ENCODE measurements at regions not wholly inside any gene's neighbourhood (a gene's known extent, or its start where the extent isn't known, plus 50 kb on each side); places are given as distances from the start of the nearest gene placed in this dataset.

- H3K36me3 ChIP-seq (replicated peaks in 1 of 2; ENCODE audit: control insufficient read depth in 1 of 2, insufficient read depth in 2 of 2, low read length in 2 of 2) = no peaks in the 10 kb centered on the region
- ATAC-seq (no peak), FAIRE-seq (no peak), DNase-seq (ENCODE audit: low spot score) (no peak)
- BruUV-seq (replicated peaks) = no TSS peak
- no peaks in the 10 kb centered on the region for H4K20me1 ChIP-seq (ENCODE audit: insufficient read depth, low read length)
- no peaks in the 10 kb centered on the region for H3K27me3 ChIP-seq (ENCODE audit: control insufficient read depth in 1 of 2, insufficient read depth in 2 of 2, low read length in 2 of 2)
- H3K27ac ChIP-seq (ENCODE audit: extremely low read length, insufficient read depth, low read length) = no peak overlapping the region
- WGBS (ENCODE audit: low lambda C conversion rate) = 0% methylated on average over 1 of the region's 1 CpG
- no peak overlapping the region for H3K9ac ChIP-seq (ENCODE audit: insufficient read depth, low read depth, low read length)
- H3K4me3 ChIP-seq (replicated peaks in 1 of 3; ENCODE audit: insufficient read depth in 1 of 3, low read depth in 2 of 3, low read length in 3 of 3) = no peak overlapping the region
- H3K4me1 ChIP-seq (ENCODE audit: insufficient read depth, low read length) = no peaks in the 10 kb centered on the region
- POLR2A ChIA-PET = no interaction called here
- intact Hi-C loops (cut with micrococcal nuclease; ENCODE audit: unreplicated experiment) = no loop called here
- H3K9me3 ChIP-seq (ENCODE audit: low read length) = no peaks in the 10 kb centered on the region
- no peak overlapping the region for H2AFZ ChIP-seq (ENCODE audit: low read length)
- in situ Hi-C loops (cut with HindIII; ENCODE audit: extremely low pct_ligation_motif_present, low pct_unique_long_range_greater_than_20kb) = no loop called here
- CTCF ChIA-PET (ENCODE audit: low intra/inter-chr PET ratio, low total read pairs) = no interaction called here
- H3K79me2 ChIP-seq (ENCODE audit: insufficient read depth, low read length) = no peaks in the 10 kb centered on the region
- TF ChIP-seq ARID2 (CRISPR knock-in tag; IDR thresholded peaks at IDR 0.05; ENCODE audit: borderline replicate concordance) (no peak), KDM2A (CRISPR knock-in tag; IDR thresholded peaks at IDR 0.05; ENCODE audit: borderline replicate concordance, low read depth) (no peak), ZNF879 (CRISPR knock-in tag; IDR thresholded peaks at IDR 0.05) (no peak), TOE1 (CRISPR knock-in tag; IDR thresholded peaks at IDR 0.05) (no peak), PHB2 (IDR thresholded peaks at IDR 0.05; ENCODE audit: partially characterized antibody) (no peak), SP4 (CRISPR knock-in tag; IDR thresholded peaks at IDR 0.05) (no peak), ZBTB49 (CRISPR knock-in tag; IDR thresholded peaks at IDR 0.05; ENCODE audit: borderline replicate concordance) (no peak), NCOA5 (CRISPR knock-in tag; IDR thresholded peaks at IDR 0.05) (no peak), ZNF570 (CRISPR knock-in tag; IDR thresholded peaks at IDR 0.05; ENCODE audit: borderline replicate concordance) (no peak), ZBTB39 (CRISPR knock-in tag; IDR thresholded peaks at IDR 0.05) (no peak), ELF1 (CRISPR knock-in tag; IDR thresholded peaks at IDR 0.05) (no peak), SPEN (CRISPR knock-in tag; IDR thresholded peaks at IDR 0.05; ENCODE audit: low read depth) (no peak), GPN1 (CRISPR knock-in tag; IDR thresholded peaks at IDR 0.05; ENCODE audit: borderline replicate concordance) (no peak)
- H3K4me2 ChIP-seq (ENCODE audit: low read depth, low read length) = no peak overlapping the region
These were observed 234.8 kb upstream of the HHIP start for GRCh38 chr4:144411119-144411518.
